MM.1S (cell line): ENCODE measurements at regions not wholly inside any gene's neighbourhood (a gene's known extent, or its start where the extent isn't known, plus 50 kb on each side); places are given as distances from the start of the nearest gene placed in this dataset.

Source experiments
- EZH2 ChIP-seq: fragments of 300-600 bp; sonication (generic); optimal IDR thresholded peaks from 2 replicates; pipeline ENCODE3; 2017; ENCODE audit warnings: low read depth, mild to moderate bottlenecking, antibody characterized with exemption, low read length, mixed read lengths
- EZH2phosphoT487 ChIP-seq: fragments of 300-600 bp; sonication (generic); IDR thresholded peaks from 2 replicates; pipeline ENCODE4 v1.6.1; 2018; ENCODE audit warnings: antibody characterized with exemption, low read length
- TF ChIP-seq, protein P1 (sequence below): fragments of 300-600 bp; sonication (generic); IDR thresholded peaks from 2 replicates; pipeline ENCODE4 v1.5.1; 2016; ENCODE audit warnings: antibody characterized with exemption, low read length, mixed read lengths

DNA sequence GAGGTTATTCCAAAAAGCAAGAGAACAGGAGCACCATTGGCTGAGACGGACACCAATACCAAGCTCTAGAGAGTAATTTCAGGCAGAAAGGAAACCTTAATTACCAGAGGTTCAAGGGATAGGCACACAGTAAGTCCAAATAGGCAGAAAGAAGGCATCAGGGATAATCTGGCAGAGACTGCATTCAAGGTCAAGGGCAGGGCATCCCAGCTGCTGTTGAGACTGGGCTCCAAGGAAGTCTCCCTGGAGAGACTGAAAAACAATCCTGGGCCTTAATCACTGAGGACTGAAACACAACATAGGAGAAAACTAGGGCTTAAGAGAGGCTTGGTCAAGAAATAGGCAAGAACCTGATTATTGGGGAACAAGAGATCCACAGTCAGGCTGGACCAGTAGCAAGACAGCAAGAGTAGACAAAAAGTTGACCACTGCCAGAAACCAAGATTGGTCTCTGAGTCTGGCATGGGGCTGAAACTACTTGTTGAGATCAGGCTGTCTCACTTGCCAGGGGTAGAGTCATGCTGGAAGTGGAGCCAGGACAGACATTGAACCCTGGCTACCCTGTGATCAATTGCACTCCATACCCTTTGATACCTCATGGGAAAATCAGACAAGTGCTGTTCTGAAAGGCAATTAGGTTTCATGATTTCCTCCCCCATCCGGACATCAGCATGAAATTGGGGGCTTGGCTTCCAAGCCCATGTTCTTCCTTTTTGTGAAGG lies 193.2 kb upstream of the TNP1 start:
- TF ChIP-seq, protein P1, sequence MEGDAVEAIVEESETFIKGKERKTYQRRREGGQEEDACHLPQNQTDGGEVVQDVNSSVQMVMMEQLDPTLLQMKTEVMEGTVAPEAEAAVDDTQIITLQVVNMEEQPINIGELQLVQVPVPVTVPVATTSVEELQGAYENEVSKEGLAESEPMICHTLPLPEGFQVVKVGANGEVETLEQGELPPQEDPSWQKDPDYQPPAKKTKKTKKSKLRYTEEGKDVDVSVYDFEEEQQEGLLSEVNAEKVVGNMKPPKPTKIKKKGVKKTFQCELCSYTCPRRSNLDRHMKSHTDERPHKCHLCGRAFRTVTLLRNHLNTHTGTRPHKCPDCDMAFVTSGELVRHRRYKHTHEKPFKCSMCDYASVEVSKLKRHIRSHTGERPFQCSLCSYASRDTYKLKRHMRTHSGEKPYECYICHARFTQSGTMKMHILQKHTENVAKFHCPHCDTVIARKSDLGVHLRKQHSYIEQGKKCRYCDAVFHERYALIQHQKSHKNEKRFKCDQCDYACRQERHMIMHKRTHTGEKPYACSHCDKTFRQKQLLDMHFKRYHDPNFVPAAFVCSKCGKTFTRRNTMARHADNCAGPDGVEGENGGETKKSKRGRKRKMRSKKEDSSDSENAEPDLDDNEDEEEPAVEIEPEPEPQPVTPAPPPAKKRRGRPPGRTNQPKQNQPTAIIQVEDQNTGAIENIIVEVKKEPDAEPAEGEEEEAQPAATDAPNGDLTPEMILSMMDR = no peak
- TF ChIP-seq EZH2 (no peak), EZH2phosphoT487 (no peak)
